H9 (cell line): ENCODE measurements at regions not wholly inside any gene's neighbourhood (a gene's known extent, or its start where the extent isn't known, plus 50 kb on each side); places are given as distances from the start of the nearest gene placed in this dataset.

Source experiments
- DNase-seq: peaks from one replicate; pipeline ENCODE4 v3.0.0-alpha.2; 2017
- H2AFZ ChIP-seq: one replicate; pipeline ENCODE4 v1.6.1; 2013; ENCODE audit warnings: mild to moderate bottlenecking, low read length, control low read depth, moderate library complexity
- H2AK5ac ChIP-seq: 2 replicates; pipeline ENCODE4 v1.6.1; 2013; ENCODE audit warnings: low read length, control low read depth, mixed read lengths; ENCODE audit not compliant: insufficient read length
- H2BK120ac ChIP-seq: one replicate; pipeline ENCODE4 v1.6.1; 2013; ENCODE audit warnings: low read depth, mild to moderate bottlenecking, low read length, control low read depth, inconsistent platforms; ENCODE audit not compliant: poor library complexity, severe bottlenecking
- H2BK12ac ChIP-seq: 2 replicates; pipeline ENCODE4 v1.6.1; 2013; ENCODE audit warnings: low read length, control low read depth, mixed read lengths, low read depth; ENCODE audit not compliant: insufficient read length
- H2BK15ac ChIP-seq: 2 replicates; pipeline ENCODE4 v1.6.1; 2013; ENCODE audit warnings: low read depth, low read length, control low read depth
- H2BK20ac ChIP-seq: one replicate; pipeline ENCODE4 v1.6.1; 2013; ENCODE audit warnings: low read depth, mild to moderate bottlenecking, low read length, control low read depth, inconsistent platforms; ENCODE audit not compliant: poor library complexity, severe bottlenecking
- H2BK5ac ChIP-seq: 2 replicates; pipeline ENCODE4 v1.6.1; 2013; ENCODE audit warnings: low read length, control low read depth, mixed read lengths; ENCODE audit not compliant: insufficient read length
- H3K14ac ChIP-seq: 2 replicates; pipeline ENCODE4 v1.6.1; 2013; ENCODE audit warnings: low read length, control low read depth; ENCODE audit not compliant: insufficient read depth
- H3K18ac ChIP-seq: 2 replicates; pipeline ENCODE4 v1.6.1; 2013; ENCODE audit warnings: low read depth, mild to moderate bottlenecking, mixed read lengths, low read length, control low read depth; ENCODE audit not compliant: insufficient read length
- H3K23ac ChIP-seq: 2 replicates; pipeline ENCODE4 v1.6.1; 2013; ENCODE audit warnings: low read length, control low read depth, mixed read lengths, low read depth; ENCODE audit not compliant: insufficient read length
- H3K23me2 ChIP-seq: 2 replicates; pipeline ENCODE4 v1.6.1; 2013; ENCODE audit warnings: low read depth, mild to moderate bottlenecking, mixed read lengths, low read length, control low read depth; ENCODE audit not compliant: insufficient read length, poor library complexity, severe bottlenecking
- H3K27ac ChIP-seq: 2 replicates; pipeline ENCODE4 v1.5.1; 2013; ENCODE audit warnings: low read length, control low read depth, mixed read lengths, low read depth; ENCODE audit not compliant: insufficient read length
- H3K27me3 ChIP-seq: 2 replicates; pipeline ENCODE4 v1.6.1; 2013; ENCODE audit warnings: low read length, control low read depth, inconsistent platforms; ENCODE audit not compliant: insufficient read depth
- H3K4ac ChIP-seq: 2 replicates; pipeline ENCODE4 v1.6.1; 2013; ENCODE audit warnings: low read depth, mild to moderate bottlenecking, control low read depth, inconsistent platforms, low read length, moderate library complexity
- H3K4me1 ChIP-seq: 2 replicates; pipeline ENCODE4 v1.6.1; 2013; ENCODE audit warnings: low read length, control low read depth, inconsistent platforms; ENCODE audit not compliant: insufficient read depth
- H3K4me2 ChIP-seq: 2 replicates; pipeline ENCODE4 v1.6.1; 2013; ENCODE audit warnings: low read length, control low read depth, mixed read lengths; ENCODE audit not compliant: insufficient read length, insufficient read depth
- H3K56ac ChIP-seq: 2 replicates; pipeline ENCODE4 v1.6.1; 2013; ENCODE audit warnings: low read depth, mild to moderate bottlenecking, mixed read lengths, low read length, control low read depth; ENCODE audit not compliant: insufficient read length
- H3K79me1 ChIP-seq: 2 replicates; pipeline ENCODE4 v1.6.1; 2013; ENCODE audit warnings: low read depth, mild to moderate bottlenecking, moderate library complexity, low read length, control low read depth, inconsistent platforms; ENCODE audit not compliant: insufficient read depth, poor library complexity, severe bottlenecking
- H3K79me2 ChIP-seq: 2 replicates; pipeline ENCODE4 v1.6.1; 2013; ENCODE audit warnings: low read length, control low read depth, inconsistent platforms; ENCODE audit not compliant: insufficient read depth
- H3K9ac ChIP-seq: 2 replicates; pipeline ENCODE4 v1.6.1; 2013; ENCODE audit warnings: low read length, control low read depth, mixed read lengths; ENCODE audit not compliant: insufficient read length; ENCODE audit errors: extremely low read depth
- H3K9me3 ChIP-seq: one replicate; pipeline ENCODE4 v1.6.1; 2013; ENCODE audit warnings: low read depth, low read length, inconsistent platforms; ENCODE audit not compliant: control insufficient read depth
- H3T11ph ChIP-seq: one replicate; pipeline ENCODE4 v1.6.1; 2013; ENCODE audit warnings: mild to moderate bottlenecking, low read length, control low read depth, inconsistent platforms
- H4K20me1 ChIP-seq: one replicate; pipeline ENCODE4 v1.6.1; 2013; ENCODE audit not compliant: control insufficient read depth, insufficient read length, insufficient read depth
- H4K5ac ChIP-seq: 2 replicates; pipeline ENCODE4 v1.6.1; 2013; ENCODE audit warnings: low read depth, mild to moderate bottlenecking, mixed read lengths, low read length, control low read depth; ENCODE audit not compliant: insufficient read length
- H4K8ac ChIP-seq: replicated peaks from 2 replicates; pipeline ENCODE4 v1.6.1; 2013; ENCODE audit warnings: low read length, control low read depth, mixed read lengths, low read depth; ENCODE audit not compliant: insufficient read length
- H4K91ac ChIP-seq: 2 replicates; pipeline ENCODE4 v1.6.1; 2013; ENCODE audit warnings: low read depth, mild to moderate bottlenecking, moderate library complexity, mixed read lengths, low read length, control low read depth; ENCODE audit not compliant: insufficient read length
- H3K27ac Mint-ChIP-seq, 3 experiments: 2 replicates in 2 of 3; 3 replicates in 1 of 3; pipeline ENCODE4 v1.8.0; 2020 to 2021; ENCODE audit warnings: mixed read lengths in 3 of 3, mild to moderate bottlenecking in 1 of 3, moderate library complexity in 1 of 3
- H3K27me3 Mint-ChIP-seq: 2 replicates; pipeline ENCODE4 v1.8.0; 2021; ENCODE audit warnings: low read depth, mild to moderate bottlenecking, moderate library complexity, mixed read lengths
- H3K36me3 Mint-ChIP-seq, 3 experiments: 2 replicates in 2 of 3; 3 replicates in 1 of 3; pipeline ENCODE4 v1.8.0; 2020 to 2021; ENCODE audit warnings: low read depth in 3 of 3, mixed read lengths in 3 of 3; ENCODE audit not compliant: insufficient read depth in 1 of 3
- H3K4me1 Mint-ChIP-seq, 2 experiments: 2 replicates each; pipeline ENCODE4 v1.8.0; 2020; ENCODE audit warnings: mixed read lengths in 2 of 2
- H3K4me3 Mint-ChIP-seq, 2 experiments: 2 replicates in 1 of 2; 3 replicates in 1 of 2; pipeline ENCODE4 v1.8.0; 2020 to 2021; ENCODE audit warnings: mild to moderate bottlenecking in 2 of 2, mixed read lengths in 2 of 2, moderate library complexity in 1 of 2
- H3K9me3 Mint-ChIP-seq, 2 experiments: 2 replicates in 1 of 2; 3 replicates in 1 of 2; pipeline ENCODE4 v1.8.0; 2020; ENCODE audit warnings: mild to moderate bottlenecking in 2 of 2, mixed read lengths in 2 of 2, moderate library complexity in 1 of 2
- CTCF ChIP-seq: fragments of 200-600 bp; sonication (generic); conservative IDR thresholded peaks from 3 replicates; pipeline ENCODE4 v1.8.0; 2021; ENCODE audit warnings: antibody characterized with exemption, mild to moderate bottlenecking
- WGBS: extraction: QIAGEN DNeasy Blood & Tissue Kit; methylation state at CpG from one replicate; pipeline ENCODE4 v1.1.7; 2013; ENCODE audit warnings: missing lambda C conversion rate, low lambda C conversion rate, mixed read lengths; ENCODE audit not compliant: insufficient read length; ENCODE audit errors: extremely low coverage; 5-methylcytosine and 5-hydroxymethylcytosine counted together

GRCh38 chr1:63169057-63169456, 153.3 kb upstream of the FOXD3 start:
- Histone ChIP-seq H2BK20ac (no peak overlapping the region), H3K18ac (no peak overlapping the region), H3K9ac (no peak overlapping the region), H3K27me3 (no peaks in the 10 kb centered on the region), H3K56ac (no peak overlapping the region), H2AK5ac (no peak overlapping the region), H4K91ac (no peak overlapping the region), H3K4me2 (no peak overlapping the region), H3K23me2 (no peaks in the 10 kb centered on the region), H3K23ac (no peak overlapping the region), H2AFZ (no peak overlapping the region), H3K14ac (no peak overlapping the region), H2BK120ac (no peak overlapping the region), H3K9me3 (no peaks in the 10 kb centered on the region), H2BK12ac (no peak overlapping the region), H3K79me2 (no peaks in the 10 kb centered on the region), H4K5ac (no peak overlapping the region), H2BK15ac (no peak overlapping the region), H4K20me1 (no peaks in the 10 kb centered on the region), H4K8ac (no peak overlapping the region), H3K4ac (no peak overlapping the region), H3K79me1 (no peaks in the 10 kb centered on the region), H2BK5ac (no peak overlapping the region), H3T11ph (no peak overlapping the region), H3K4me1 (no peaks in the 10 kb centered on the region), H3K27ac (no peak overlapping the region)
- H3K4me3 Mint-ChIP-seq = no peak overlapping the region
- H3K27ac Mint-ChIP-seq = no peak overlapping the region
- WGBS = no CpG with 5 or more reads among the region's 6 CpGs
- TF ChIP-seq CTCF = no peak
- H3K27me3 Mint-ChIP-seq = no peaks in the 10 kb centered on the region
- peaks cover 7 to 10% of the 10 kb centered on the region in 2 experiments for H3K4me1 Mint-ChIP-seq
- no peaks in the 10 kb centered on the region for H3K36me3 Mint-ChIP-seq
- no peaks in the 10 kb centered on the region for H3K9me3 Mint-ChIP-seq
- DNase-seq = no peak
